WERI-Rb-1 (cell line): ENCODE measurements at regions not wholly inside any gene's neighbourhood (a gene's known extent, or its start where the extent isn't known, plus 50 kb on each side); places are given as distances from the start of the nearest gene placed in this dataset.

Source experiments
- DNase-seq: peaks from one replicate; pipeline ENCODE4 v3.0.0-alpha.2; 2020
- H3K27ac ChIP-seq: fragments of 250-450 bp; sonication (Bioruptor Pico); 2 replicates; pipeline ENCODE4 v1.5.1; 2020; ENCODE audit warnings: mild to moderate bottlenecking, moderate library complexity
- H3K27me3 ChIP-seq: fragments of 250-450 bp; sonication (Bioruptor Pico); 2 replicates; pipeline ENCODE4 v1.5.1; 2021; ENCODE audit warnings: mild to moderate bottlenecking, low read depth, moderate library complexity; ENCODE audit not compliant: insufficient read depth, severe bottlenecking
- H3K36me3 ChIP-seq: fragments of 250-450 bp; sonication (Bioruptor Pico); 2 replicates; pipeline ENCODE4 v1.5.1; 2020; ENCODE audit warnings: mild to moderate bottlenecking, moderate library complexity
- H3K4me3 ChIP-seq: 2 replicates; pipeline ENCODE4 v1.5.1; 2011; ENCODE audit warnings: low read depth, mild to moderate bottlenecking, control low read depth, low read length
- H3K9me3 ChIP-seq: fragments of 250-450 bp; sonication (Bioruptor Pico); 2 replicates; pipeline ENCODE4 v1.5.1; 2021; ENCODE audit warnings: mild to moderate bottlenecking, moderate library complexity; ENCODE audit not compliant: severe bottlenecking
- CTCF ChIP-seq: IDR thresholded peaks from 2 replicates; pipeline ENCODE4 v1.5.1; 2011; ENCODE audit warnings: low read depth, mild to moderate bottlenecking, control low read depth, inconsistent platforms, low read length

GRCh38 chr13:34143637-34144036, 325.7 kb downstream of the RFC3 start:
- Histone ChIP-seq H3K9me3 (no peaks in the 10 kb centered on the region), H3K36me3 (no peaks in the 10 kb centered on the region), H3K27ac (no peak overlapping the region), H3K27me3 (no peaks in the 10 kb centered on the region), H3K4me3 (no peak overlapping the region)
- no peak for TF ChIP-seq CTCF
- DNase-seq: no peak

- H3K36me3 ChIP-seq: no peaks in the 10 kb centered on the region
- no peak overlapping the region for H3K27ac ChIP-seq
- no peaks in the 10 kb centered on the region for H3K9me3 ChIP-seq
- no peak overlapping the region for H3K4me3 ChIP-seq
- DNase-seq: no peak
- no peaks in the 10 kb centered on the region for H3K27me3 ChIP-seq
- TF ChIP-seq CTCF: no peak
Measured at GRCh38 chr13:34144142-34144541, 326.2 kb downstream of the RFC3 start.

- DNase-seq: no peak
- H3K36me3 ChIP-seq: no peaks in the 10 kb centered on the region
- no peaks in the 10 kb centered on the region for H3K9me3 ChIP-seq
- H3K27ac ChIP-seq: no peak overlapping the region
- no peaks in the 10 kb centered on the region for H3K27me3 ChIP-seq
- TF ChIP-seq CTCF: no peak
- H3K4me3 ChIP-seq: no peak overlapping the region
Measured at GRCh38 chr13:34145061-34145460, 327.1 kb downstream of the RFC3 start.

GRCh38 chr13:34148359-34148758, 330.4 kb downstream of the RFC3 start:
- Histone ChIP-seq H3K36me3 (no peaks in the 10 kb centered on the region), H3K27me3 (no peaks in the 10 kb centered on the region), H3K9me3 (no peaks in the 10 kb centered on the region), H3K27ac (no peak overlapping the region), H3K4me3 (no peak overlapping the region)
- no peak for TF ChIP-seq CTCF
- no peak for DNase-seq

GRCh38 chr13:34151885-34152284, 333.9 kb downstream of the RFC3 start:
- no peak overlapping the region for H3K4me3 ChIP-seq
- no peak for TF ChIP-seq CTCF
- DNase-seq: no peak
- no peaks in the 10 kb centered on the region for H3K9me3 ChIP-seq
- no peaks in the 10 kb centered on the region for H3K36me3 ChIP-seq
- H3K27me3 ChIP-seq: no peaks in the 10 kb centered on the region
- H3K27ac ChIP-seq: no peak overlapping the region

- Histone ChIP-seq H3K27ac (no peak overlapping the region), H3K36me3 (no peaks in the 10 kb centered on the region), H3K9me3 (no peaks in the 10 kb centered on the region), H3K27me3 (no peaks in the 10 kb centered on the region), H3K4me3 (no peak overlapping the region)
- no peak for DNase-seq
- no peak for TF ChIP-seq CTCF
Measured at GRCh38 chr13:34152409-34152808, 334.5 kb downstream of the RFC3 start.
